Right atrium auricular region (tissue), 2 donors: ENCODE measurements at regions not wholly inside any gene's neighbourhood (a gene's known extent, or its start where the extent isn't known, plus 50 kb on each side); places are given as distances from the start of the nearest gene placed in this dataset.

ENCODE experiments used
- DNase-seq: peaks from one replicate; pipeline ENCODE4 v3.0.0-alpha.2; 2019; ENCODE audit warnings: low spot score
- H3K27ac ChIP-seq, 2 donors: fragments of 200-600 bp; sonication (generic); 1 replicate in 1 of 2; 2 replicates in 1 of 2; pipeline ENCODE4 v1.5.1; 2016 to 2019
- H3K27me3 ChIP-seq, 2 donors: fragments of 200-600 bp; sonication (generic); one replicate each; pipeline versions ENCODE4 v1.5.1 to v1.6.0; 2017 to 2019
- H3K36me3 ChIP-seq: fragments of 200-600 bp; sonication (generic); one replicate; pipeline ENCODE4 v1.5.1; 2016
- H3K4me1 ChIP-seq, 2 donors: fragments of 200-600 bp; sonication (generic); one replicate each; pipeline versions ENCODE4 v1.5.1 to v1.6.0; 2017 to 2019
- H3K4me3 ChIP-seq, 2 donors: fragments of 200-600 bp; sonication (generic); 1 replicate in 1 of 2; 2 replicates in 1 of 2; pipeline ENCODE4 v1.5.1; 2017 to 2019; ENCODE audit warnings: mild to moderate bottlenecking in 1 of 2, moderate library complexity in 1 of 2
- H3K9me3 ChIP-seq, 2 donors: fragments of 200-600 bp; sonication (generic); one replicate each; pipeline ENCODE4 v1.5.1; 2019
- TF ChIP-seq, protein P1 (sequence below), 2 donors: fragments of 200-600 bp; sonication (generic); IDR thresholded peaks; one replicate each; pipeline ENCODE4 v1.5.1; 2019; ENCODE audit warnings: antibody characterized with exemption in 2 of 2

DNA sequence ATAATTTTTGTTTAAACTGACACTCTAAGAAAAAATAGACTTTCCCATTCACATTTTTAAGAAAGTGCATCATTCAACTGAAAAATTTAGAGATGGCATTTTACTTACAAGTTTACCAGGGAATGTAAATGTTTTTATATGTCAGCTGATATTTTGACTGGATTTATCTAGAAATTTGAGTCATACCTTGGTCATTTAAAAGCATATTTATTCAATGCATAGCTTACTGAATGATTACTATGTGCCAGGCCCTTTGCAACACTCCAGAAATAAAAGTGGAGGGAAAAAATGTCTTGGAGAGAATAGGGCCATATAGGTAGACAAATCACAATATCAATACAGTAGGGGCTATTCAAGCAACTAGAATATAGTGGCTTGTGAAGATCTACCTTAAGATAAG lies 98.4 kb upstream of the FAM3C start:
- TF ChIP-seq, protein P1, sequence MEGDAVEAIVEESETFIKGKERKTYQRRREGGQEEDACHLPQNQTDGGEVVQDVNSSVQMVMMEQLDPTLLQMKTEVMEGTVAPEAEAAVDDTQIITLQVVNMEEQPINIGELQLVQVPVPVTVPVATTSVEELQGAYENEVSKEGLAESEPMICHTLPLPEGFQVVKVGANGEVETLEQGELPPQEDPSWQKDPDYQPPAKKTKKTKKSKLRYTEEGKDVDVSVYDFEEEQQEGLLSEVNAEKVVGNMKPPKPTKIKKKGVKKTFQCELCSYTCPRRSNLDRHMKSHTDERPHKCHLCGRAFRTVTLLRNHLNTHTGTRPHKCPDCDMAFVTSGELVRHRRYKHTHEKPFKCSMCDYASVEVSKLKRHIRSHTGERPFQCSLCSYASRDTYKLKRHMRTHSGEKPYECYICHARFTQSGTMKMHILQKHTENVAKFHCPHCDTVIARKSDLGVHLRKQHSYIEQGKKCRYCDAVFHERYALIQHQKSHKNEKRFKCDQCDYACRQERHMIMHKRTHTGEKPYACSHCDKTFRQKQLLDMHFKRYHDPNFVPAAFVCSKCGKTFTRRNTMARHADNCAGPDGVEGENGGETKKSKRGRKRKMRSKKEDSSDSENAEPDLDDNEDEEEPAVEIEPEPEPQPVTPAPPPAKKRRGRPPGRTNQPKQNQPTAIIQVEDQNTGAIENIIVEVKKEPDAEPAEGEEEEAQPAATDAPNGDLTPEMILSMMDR (IDR thresholded peaks at IDR 0.05): no peak
- H3K27ac ChIP-seq: no peak overlapping the region

DNA sequence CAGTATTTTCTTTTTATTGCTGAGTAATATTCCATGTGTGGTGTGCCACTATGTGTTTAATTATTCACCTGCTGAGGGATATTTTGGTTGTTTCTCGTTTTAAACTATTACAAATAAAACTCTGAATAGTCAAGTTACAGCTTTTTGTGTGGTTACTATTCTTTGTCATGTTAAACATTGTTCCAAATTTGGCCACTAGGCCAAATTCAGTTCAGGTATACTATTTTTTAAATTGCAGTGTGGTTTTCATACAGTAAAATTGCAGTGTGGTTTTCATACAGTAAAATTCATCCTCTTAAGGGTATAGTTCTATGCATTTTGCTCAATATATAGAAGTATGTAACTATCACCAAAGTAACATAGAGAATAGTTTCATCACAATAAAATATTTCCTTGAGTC lies 97.4 kb upstream of the FAM3C start:
- no peak overlapping the region for H3K4me3 ChIP-seq
- H3K36me3 ChIP-seq: no peaks in the 10 kb centered on the region
- TF ChIP-seq, protein P1 (IDR thresholded peaks at IDR 0.05): no peak
- H3K4me1 ChIP-seq: no peaks in the 10 kb centered on the region
- no peaks in the 10 kb centered on the region for H3K27me3 ChIP-seq
- peaks cover 0 to 9% of the 10 kb centered on the region in 2 donors for H3K9me3 ChIP-seq
- no peak overlapping the region for H3K27ac ChIP-seq
- no peak for DNase-seq

More for the DNA sequence above, 98.4 kb upstream of the FAM3C start:
- H3K4me1 ChIP-seq: no peaks in the 10 kb centered on the region
- H3K27me3 ChIP-seq: no peaks in the 10 kb centered on the region
- no peak for DNase-seq
- no peak overlapping the region for H3K4me3 ChIP-seq
- peaks cover 0 to 9% of the 10 kb centered on the region in 2 donors for H3K9me3 ChIP-seq
- no peaks in the 10 kb centered on the region for H3K36me3 ChIP-seq

DNA sequence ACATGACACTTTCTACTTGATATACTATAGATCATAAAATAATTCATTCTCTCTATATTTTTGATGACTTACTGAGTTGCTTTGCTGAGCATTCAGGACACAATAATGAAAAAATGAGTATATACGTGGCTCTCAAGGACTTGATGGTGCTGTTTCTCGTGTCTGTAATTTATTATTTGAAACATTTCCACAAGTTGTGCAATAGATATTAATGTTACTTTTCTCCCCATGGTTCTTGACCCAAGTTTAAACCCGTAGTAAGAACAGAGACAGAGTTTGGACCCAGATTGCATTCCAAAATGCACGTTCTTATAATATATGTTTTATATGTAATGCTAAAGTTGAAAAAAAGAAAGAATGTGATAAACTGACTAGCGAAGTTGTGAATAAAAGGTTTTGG lies 94.2 kb upstream of the FAM3C start:
- no peak for DNase-seq
- TF ChIP-seq, protein P1 (IDR thresholded peaks at IDR 0.05): no peak
- Histone ChIP-seq H3K27me3 (no peaks in the 10 kb centered on the region), H3K9me3 (no peaks in the 10 kb centered on the region), H3K27ac (no peak overlapping the region), H3K4me3 (no peak overlapping the region), H3K4me1 (no peaks in the 10 kb centered on the region), H3K36me3 (no peaks in the 10 kb centered on the region)

DNA sequence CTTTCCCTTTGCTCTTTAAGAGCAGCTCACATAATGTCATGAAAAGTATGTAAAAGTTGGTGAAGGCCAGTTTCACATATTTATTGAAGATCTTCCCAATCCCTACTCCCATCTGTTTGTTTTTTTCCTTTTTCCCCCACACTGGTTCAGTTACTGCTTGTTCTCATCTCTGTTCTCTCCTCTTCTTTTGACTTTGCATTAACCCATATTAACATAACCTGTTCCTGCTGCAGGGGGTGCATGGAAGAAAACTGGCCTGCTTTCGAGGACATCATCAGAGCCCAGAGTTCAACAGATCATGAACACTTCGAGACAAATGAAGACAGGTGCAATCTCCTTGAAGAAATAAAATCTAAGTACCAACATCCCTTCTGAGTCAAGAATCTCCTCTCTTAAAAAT lies 93.3 kb upstream of the FAM3C start:
- TF ChIP-seq, protein P1 (IDR thresholded peaks at IDR 0.05): no peak
- no peaks in the 10 kb centered on the region for H3K36me3 ChIP-seq
- no peak overlapping the region for H3K27ac ChIP-seq
- no peak for DNase-seq
- H3K27me3 ChIP-seq: no peaks in the 10 kb centered on the region
- H3K4me3 ChIP-seq: no peak overlapping the region
- no peaks in the 10 kb centered on the region for H3K4me1 ChIP-seq
- no peaks in the 10 kb centered on the region for H3K9me3 ChIP-seq

DNA sequence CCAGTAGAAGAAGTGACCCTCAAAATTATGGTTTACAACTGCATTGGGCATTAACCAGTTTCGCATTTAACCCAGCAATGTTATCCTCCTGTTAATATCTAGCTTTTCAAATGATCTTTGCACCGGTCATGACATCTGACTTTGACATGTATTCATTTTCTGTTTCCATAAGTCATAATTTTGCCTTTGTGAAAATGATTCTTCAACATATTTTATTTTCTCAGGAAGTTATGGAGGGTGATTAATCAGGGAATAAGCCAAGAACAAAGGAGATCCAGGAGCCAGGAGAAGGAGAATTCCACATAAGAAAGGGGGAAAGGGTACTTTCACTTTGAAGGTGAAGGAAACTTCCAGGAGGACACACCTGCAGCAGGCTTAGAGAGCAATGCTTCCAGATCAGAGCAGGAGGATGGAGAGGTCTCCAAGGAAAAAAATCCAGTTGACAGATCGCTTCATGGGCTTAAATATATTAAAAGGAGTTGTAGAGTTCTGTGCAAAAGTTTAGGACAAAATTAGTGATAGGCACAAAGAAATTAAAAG lies 92.1 kb upstream of the FAM3C start:
- no peak overlapping the region for H3K27ac ChIP-seq
- no peak for DNase-seq

More for the DNA sequence above, 92.1 kb upstream of the FAM3C start:
- Histone ChIP-seq H3K4me3 (no peak overlapping the region), H3K9me3 (no peaks in the 10 kb centered on the region), H3K4me1 (no peaks in the 10 kb centered on the region), H3K27me3 (no peaks in the 10 kb centered on the region), H3K36me3 (no peaks in the 10 kb centered on the region)
- TF ChIP-seq, protein P1 (IDR thresholded peaks at IDR 0.05): no peak
